GM19395 (cell line): ENCODE measurements at regions not wholly inside any gene's neighbourhood (a gene's known extent, or its start where the extent isn't known, plus 50 kb on each side); places are given as distances from the start of the nearest gene placed in this dataset.
"Not testable (repeated sequence)": the region's sequence is repeated elsewhere in the genome, so short reads cannot be mapped to it uniquely, and the experiment has no call there.

ENCODE experiments used
- ATAC-seq: cut with Tn5 transposase; IDR thresholded peaks from one replicate; pipeline ENCODE4 v1.9.1; 2021; ENCODE audit warnings: mild to moderate bottlenecking, moderate library complexity; ENCODE audit not compliant: unreplicated experiment

- ATAC-seq = no peak
These were observed 106.0 kb downstream of the MEX3B start for GRCh38 chr15:81939604-81940440.

GRCh38 chr15:81937189-81937588 is 108.6 kb downstream of the MEX3B start:
- ATAC-seq = no peak

- no peak for ATAC-seq
These were observed 115.0 kb downstream of the MEX3B start for GRCh38 chr15:81930582-81931369.

GRCh38 chr15:81929557-81929956 is 116.3 kb downstream of the MEX3B start:
- ATAC-seq = no peak

- no peak for ATAC-seq
These were observed 118.8 kb downstream of the MEX3B start for GRCh38 chr15:81926981-81927380.

GRCh38 chr15:81924729-81925128 is 121.1 kb downstream of the MEX3B start:
- ATAC-seq = no peak

GRCh38 chr15:81923561-81924350 is 122.1 kb downstream of the MEX3B start:
- ATAC-seq = no peak

- ATAC-seq = no peak
These were observed 123.7 kb downstream of the MEX3B start for GRCh38 chr15:81922143-81922542.

GRCh38 chr15:81921163-81921562 is 124.7 kb downstream of the MEX3B start:
- ATAC-seq = no peak

- not testable (repeated sequence) for ATAC-seq
These were observed 127.1 kb downstream of the MEX3B start for GRCh38 chr15:81918767-81919166.

- ATAC-seq = no peak
These were observed 129.4 kb downstream of the MEX3B start for GRCh38 chr15:81916451-81916850.

- no peak for ATAC-seq
These were observed 129.8 kb downstream of the MEX3B start for GRCh38 chr15:81915990-81916389.

GRCh38 chr15:81914734-81915256 is 131.0 kb downstream of the MEX3B start:
- no peak for ATAC-seq

- no peak for ATAC-seq
These were observed 131.5 kb downstream of the MEX3B start for GRCh38 chr15:81914333-81914732.

GRCh38 chr15:81911022-81911971 is 134.5 kb downstream of the MEX3B start:
- ATAC-seq = no peak

- no peak for ATAC-seq
These were observed 135.3 kb downstream of the MEX3B start for GRCh38 chr15:81910355-81911021.

- ATAC-seq = no peak
These were observed 136.8 kb downstream of the MEX3B start for GRCh38 chr15:81909011-81909358.

GRCh38 chr15:81908111-81908510 is 137.7 kb downstream of the MEX3B start:
- ATAC-seq = no peak

- ATAC-seq = no peak
These were observed 138.3 kb downstream of the MEX3B start for GRCh38 chr15:81907521-81907920.
